Pons (tissue), 1 donor: ENCODE measurements at regions not wholly inside any gene's neighbourhood (a gene's known extent, or its start where the extent isn't known, plus 50 kb on each side); places are given as distances from the start of the nearest gene placed in this dataset.
"Not testable (repeated sequence)": the region's sequence is repeated elsewhere in the genome, so short reads cannot be mapped to it uniquely, and the experiment has no call there.

Source experiments
- DNase-seq: peaks from one replicate; pipeline ENCODE4 v3.0.0-alpha.2; 2016; ENCODE audit warnings: low spot score

DNA sequence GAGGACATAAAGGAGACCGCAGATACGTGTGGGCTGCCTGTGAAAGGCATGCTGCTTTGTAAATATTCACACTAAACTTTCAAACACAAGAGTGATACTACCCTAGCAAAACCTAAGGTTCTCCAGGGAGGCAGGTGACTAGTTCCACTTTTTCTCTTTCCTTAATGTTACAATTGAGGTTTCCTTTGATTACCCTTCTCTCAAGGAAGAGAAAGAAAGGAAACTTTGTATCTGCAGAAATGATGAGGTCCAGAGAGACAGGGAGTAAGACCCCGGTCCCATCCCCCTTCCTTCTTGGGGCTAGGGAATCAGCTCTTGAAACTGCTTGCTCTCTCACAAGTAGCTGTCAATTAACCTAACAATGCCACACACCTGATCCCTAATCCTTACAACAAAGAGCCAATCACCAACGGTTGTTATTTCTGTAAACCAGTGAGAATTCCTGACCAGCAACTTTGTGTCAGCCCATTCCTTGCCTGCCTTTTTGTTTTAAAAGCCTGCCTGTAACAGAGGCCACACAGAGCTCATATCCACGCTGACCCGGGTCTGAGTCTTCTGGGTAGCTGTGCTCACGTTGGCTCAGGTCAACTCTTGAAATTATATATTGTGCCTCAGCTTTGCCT is 754.8 kb upstream of the FRG1 start:
- no peak for DNase-seq

DNA sequence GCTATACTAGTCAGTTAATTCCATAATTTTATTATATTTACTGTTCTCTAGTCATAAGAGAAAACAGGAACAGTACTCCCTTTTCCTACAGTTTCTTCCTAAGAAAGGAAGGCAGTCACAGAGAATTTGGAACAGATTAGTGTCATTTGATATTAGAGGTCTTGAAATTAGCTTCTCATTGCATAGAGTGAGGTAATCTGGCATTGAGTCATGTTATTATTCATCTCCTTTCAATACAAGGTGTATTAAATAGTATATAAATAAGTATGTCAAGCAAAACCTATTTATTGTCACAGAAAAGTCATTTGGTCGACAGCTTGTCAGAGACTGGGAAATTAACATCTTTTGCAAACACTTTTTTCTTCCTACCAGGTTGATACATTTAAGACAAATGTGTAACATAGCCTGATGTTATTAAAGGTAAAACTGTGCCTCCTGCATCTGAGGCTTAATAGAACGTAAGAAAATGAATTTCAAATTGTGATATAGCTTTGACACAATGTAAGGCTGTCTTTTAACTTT is 753.1 kb upstream of the FRG1 start:
- DNase-seq = no peak

- DNase-seq = no peak
Observed at GRCh38 chr4:189198624-189199023, 742.0 kb upstream of the FRG1 start.

DNA sequence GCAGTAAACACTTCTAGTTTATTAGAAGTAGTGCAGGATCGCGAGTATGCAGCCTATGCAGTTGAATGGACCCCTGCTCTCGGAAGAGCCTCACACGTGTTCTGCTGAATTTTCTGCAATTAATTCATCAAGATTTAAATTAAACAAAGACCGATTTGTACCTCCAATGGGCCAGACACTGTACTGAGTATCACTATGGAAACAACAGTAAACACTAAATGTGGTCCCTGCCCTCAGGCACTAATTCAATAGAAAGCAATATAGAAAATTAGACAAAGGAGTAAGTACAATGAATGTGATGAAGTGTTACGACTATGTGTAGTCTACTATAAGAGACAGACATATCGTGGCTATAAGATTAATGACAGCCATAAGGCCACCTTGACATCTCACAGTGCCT is 740.3 kb upstream of the FRG1 start:
- no peak for DNase-seq

DNA sequence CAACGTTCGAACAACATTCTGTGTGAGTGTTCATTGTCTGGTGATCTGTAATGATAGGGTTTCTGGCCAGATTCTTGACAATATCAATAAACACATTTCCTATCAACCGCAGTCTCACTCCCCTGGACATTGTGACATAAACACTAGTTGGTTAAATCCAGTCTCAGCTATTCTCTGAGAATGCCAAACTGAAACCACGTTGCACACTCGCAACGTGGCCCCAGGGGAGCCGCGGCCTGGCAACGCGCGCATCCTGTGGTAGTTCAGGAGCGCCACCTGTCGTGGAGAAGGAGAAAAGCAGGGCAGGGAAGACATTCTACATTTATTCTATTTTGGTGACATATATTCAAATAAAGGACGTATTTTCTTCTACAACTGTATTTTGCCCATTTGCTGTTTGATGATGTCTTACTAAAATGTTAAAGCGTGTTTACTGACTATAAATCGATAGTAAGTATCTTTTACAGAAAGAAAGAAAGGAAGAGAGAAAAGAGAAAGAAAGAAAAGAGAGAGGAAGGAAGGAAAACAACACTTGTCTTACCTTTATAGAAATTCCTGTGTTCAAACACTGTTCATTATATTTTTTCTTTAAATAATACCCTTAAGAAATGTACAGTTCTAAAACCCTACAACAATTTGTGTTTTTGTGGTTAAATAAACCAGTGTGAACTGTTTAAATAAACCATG is 738.3 kb upstream of the FRG1 start:
- peak; percentile 40 for DNase-seq

DNA sequence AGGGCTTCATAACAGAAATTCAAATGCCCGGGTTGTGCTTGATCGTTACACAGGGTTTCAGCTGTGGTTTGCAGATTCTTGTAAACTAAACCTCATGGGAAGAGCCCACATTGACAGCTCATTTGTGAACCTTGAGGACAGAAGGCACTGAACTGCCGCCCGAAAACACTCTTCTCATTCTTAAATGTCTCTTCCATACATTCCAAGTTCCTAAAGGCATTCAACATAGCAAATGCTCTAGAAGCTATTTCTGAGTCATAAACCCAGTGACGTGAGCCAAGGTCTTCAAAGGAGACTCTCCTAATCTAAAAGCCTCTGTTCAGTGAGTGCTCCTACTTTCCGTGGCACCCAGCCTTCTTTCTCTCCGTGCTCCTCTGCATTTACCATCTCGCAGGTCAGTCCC is 737.8 kb upstream of the FRG1 start:
- DNase-seq = no peak

DNA sequence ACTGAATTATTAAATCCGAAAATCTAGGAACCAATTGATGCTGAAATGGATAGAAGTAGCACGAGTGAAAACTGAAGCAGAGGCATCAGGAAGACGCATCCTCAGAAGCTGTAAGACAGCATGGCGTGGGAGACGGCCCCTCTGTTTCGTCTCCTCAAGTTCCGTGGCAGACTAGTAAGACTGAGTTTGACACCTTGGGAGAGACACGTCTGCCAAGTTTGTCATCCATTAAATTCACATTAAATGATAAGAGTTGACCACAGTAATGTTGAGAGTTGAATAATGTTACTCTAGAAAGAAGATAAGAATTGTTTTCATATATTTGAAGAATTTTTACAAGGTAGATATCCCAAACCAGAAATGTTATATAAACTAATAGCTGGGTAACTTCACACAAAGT is 736.1 kb upstream of the FRG1 start:
- DNase-seq = no peak

GRCh38 chr4:189206953-189207352 is 733.7 kb upstream of the FRG1 start:
- no peak for DNase-seq

- DNase-seq = no peak
Observed at GRCh38 chr4:189207872-189208271, 732.8 kb upstream of the FRG1 start.

- DNase-seq = no peak
Observed at GRCh38 chr4:189215574-189215973, 725.1 kb upstream of the FRG1 start.

GRCh38 chr4:189221691-189222090 is 719.0 kb upstream of the FRG1 start:
- DNase-seq = no peak

DNA sequence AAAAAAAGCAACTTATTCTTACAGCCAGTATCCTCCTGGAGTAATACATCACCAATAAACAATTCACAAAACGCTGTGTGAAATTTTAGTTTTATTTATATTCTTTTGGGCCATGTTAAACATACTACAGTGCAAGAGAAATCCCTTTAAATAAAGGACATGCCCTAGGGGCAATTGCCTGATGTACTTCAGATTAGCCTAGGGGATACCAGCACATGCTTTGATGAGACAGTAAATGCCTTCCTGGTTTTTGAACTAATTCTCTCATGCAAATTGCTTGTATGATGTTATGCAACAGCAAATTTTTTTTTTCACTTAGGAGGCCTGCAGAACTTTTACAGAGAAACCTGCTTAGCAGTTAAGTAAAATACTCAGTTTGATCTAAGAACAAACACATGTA is 711.9 kb upstream of the FRG1 start:
- DNase-seq = no peak

- no peak for DNase-seq
Observed at GRCh38 chr4:189232274-189232673, 708.4 kb upstream of the FRG1 start.

- DNase-seq = not testable (repeated sequence)
Observed at GRCh38 chr4:189233754-189234153, 706.9 kb upstream of the FRG1 start.

- not testable (repeated sequence) for DNase-seq
Observed at GRCh38 chr4:189234948-189235347, 705.7 kb upstream of the FRG1 start.

GRCh38 chr4:189235599-189235998 is 705.1 kb upstream of the FRG1 start:
- DNase-seq = no peak

DNA sequence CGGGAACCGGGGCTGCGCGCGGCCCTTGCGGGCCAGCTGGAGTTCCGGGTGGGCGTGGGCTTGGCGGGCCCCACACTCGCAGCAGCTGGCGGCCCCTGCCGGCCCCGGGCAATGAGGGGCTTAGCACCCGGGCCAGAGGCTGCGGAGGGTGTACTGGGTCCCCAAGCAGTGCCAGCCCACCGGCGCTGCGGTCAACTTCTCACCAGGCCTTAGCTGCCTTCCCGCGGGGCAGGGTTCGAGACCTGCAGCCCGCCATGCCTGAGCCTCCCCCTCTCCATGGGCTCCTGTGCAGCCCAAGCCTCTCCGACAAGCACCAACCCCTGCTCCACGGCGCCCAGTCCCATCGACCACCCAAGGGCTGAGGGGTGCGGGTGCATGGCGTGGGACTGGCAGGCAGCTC is 704.4 kb upstream of the FRG1 start:
- DNase-seq = not testable (repeated sequence)

GRCh38 chr4:189237340-189237739 is 703.3 kb upstream of the FRG1 start:
- DNase-seq = no peak

GRCh38 chr4:189255636-189256035 is 685.0 kb upstream of the FRG1 start:
- DNase-seq = no peak

DNA sequence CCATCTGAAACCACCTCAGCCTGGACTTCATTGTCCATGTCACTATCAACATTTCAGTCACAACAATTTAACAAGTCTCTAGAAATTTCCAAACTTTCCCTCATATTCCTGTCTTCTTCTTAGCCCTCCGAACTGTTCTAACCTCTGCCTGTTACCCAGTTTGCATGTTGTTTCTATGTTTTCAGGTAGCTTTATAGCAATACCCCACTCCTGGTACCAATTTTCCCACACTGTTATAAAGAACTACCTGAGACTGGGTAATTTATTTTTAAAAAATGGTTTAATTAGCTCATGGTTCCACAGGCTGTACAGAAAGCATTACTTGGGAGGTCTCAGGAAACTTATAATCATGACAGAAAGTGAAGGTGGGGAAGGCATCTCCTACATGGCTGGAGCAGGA is 679.2 kb upstream of the FRG1 start:
- no peak for DNase-seq

DNA sequence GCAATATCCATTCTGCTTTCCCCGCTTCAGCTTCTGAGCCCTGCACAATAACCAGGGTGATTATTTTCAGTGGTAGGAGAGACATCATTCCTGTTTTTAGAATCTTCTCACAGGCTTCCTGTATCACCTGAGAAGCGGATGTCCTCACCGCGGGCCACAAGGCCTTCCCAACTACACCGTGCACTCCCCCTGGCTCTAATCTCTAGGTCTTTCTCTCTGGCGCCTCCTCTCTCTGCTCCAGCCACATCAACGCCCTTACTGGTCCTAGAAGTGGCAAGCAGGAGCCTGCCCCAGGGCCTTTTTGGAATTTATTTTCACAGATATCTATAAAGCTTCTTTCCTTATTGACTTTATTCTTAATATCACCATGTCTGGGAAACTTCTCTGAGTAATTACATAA is 675.2 kb upstream of the FRG1 start:
- no peak for DNase-seq

- no peak for DNase-seq
Observed at GRCh38 chr4:189267312-189267965, 673.2 kb upstream of the FRG1 start.

DNA sequence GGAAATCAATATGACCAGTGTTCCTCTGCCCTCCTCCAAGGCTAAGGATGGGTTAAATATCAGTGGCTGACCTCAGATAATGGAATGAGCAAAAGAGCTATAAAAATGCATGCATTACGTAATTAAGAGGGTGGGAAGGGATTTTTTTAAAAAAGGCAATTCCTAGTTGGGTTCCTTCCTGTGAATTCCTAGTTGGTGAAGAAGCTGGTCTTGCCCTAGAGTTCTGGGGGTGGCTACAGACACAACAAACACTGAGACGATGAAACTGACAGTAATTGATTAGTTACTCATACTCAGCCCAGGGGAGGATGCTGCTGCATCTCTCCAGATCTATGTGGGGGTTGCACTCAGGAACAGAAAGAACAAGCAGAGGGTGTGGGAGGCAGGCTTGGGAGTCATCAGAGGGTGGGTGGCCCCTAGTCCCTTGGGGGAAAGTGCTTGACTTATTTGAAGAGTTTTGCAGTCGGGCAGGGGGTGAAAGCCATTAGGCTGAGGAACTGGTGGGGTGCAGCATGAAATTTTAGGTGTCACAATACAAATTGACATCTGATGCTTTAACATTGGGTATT is 662.0 kb upstream of the FRG1 start:
- no peak for DNase-seq
